ENCODE measurements at regions not wholly inside any gene's neighbourhood (a gene's known extent, or its start where the extent isn't known, plus 50 kb on each side); places are given as distances from the start of the nearest gene placed in this dataset.

GRCh38 chr10:28220811-28221210, 82.1 kb downstream of the MPP7 start:
- Histone ChIP-seq H3K4me1 (ENCODE audit: control insufficient read depth in 4 of 4, insufficient read depth in 4 of 4, low read length in 3 of 4) (no peaks in the 10 kb centered on the region), H3K4me3 (ENCODE audit: low read depth in 1 of 3, low read length in 3 of 3) (no peak overlapping the region), H3K27ac (ENCODE audit: low read depth in 1 of 2, low read length in 2 of 2) (no peak overlapping the region), H3K9ac (ENCODE audit: low read depth in 1 of 2, low read length in 2 of 2) (no peak overlapping the region), H3K27me3 (ENCODE audit: control insufficient read depth in 4 of 4, insufficient read depth in 4 of 4, low read length in 3 of 4) (no peaks in the 10 kb centered on the region), H3K36me3 (ENCODE audit: control insufficient read depth in 4 of 4, insufficient read depth in 3 of 4, low read depth in 1 of 4, low read length in 3 of 4) (no peaks in the 10 kb centered on the region), H3K9me3 (ENCODE audit: control insufficient read depth in 4 of 4, low read length in 3 of 4) (no peaks in the 10 kb centered on the region)
- 85% methylated on average over 5 of the region's 5 CpGs for WGBS
- no peak for DNase-seq (ENCODE audit: low spot score)
- no peak for TF ChIP-seq GABPA (IDR thresholded peaks at IDR 0.05 in 1 of 2, conservative IDR thresholded peaks at IDR 0.05 in 1 of 2)
- TF ChIP-seq NR2F2 (IDR thresholded peaks at IDR 0.05) = no peak
- TF ChIP-seq FOXA1 (IDR thresholded peaks at IDR 0.05) = no peak
- no peak for TF ChIP-seq CTCF (IDR thresholded peaks at IDR 0.05; ENCODE audit: low read depth, low read length, missing input control)
- no peak for TF ChIP-seq REST (IDR thresholded peaks at IDR 0.05)
- TF ChIP-seq, protein P1, sequence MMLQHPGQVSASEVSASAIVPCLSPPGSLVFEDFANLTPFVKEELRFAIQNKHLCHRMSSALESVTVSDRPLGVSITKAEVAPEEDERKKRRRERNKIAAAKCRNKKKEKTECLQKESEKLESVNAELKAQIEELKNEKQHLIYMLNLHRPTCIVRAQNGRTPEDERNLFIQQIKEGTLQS (IDR thresholded peaks at IDR 0.05) = no peak
- no peak for TF ChIP-seq EGR1 (IDR thresholded peaks at IDR 0.05; ENCODE audit: low read depth in 2 of 2)
- no peak for TF ChIP-seq HNF4A (conservative IDR thresholded peaks at IDR 0.05)
- no peak for TF ChIP-seq RXRA (IDR thresholded peaks at IDR 0.05)
- no peak for TF ChIP-seq JUND (IDR thresholded peaks at IDR 0.05)
- TF ChIP-seq TAF1 (conservative IDR thresholded peaks at IDR 0.05) = no peak
- TF ChIP-seq RAD21 (IDR thresholded peaks at IDR 0.05) = no peak
- TF ChIP-seq FOXA2 (IDR thresholded peaks at IDR 0.05) = no peak

GRCh38 chr10:28219251-28219650, 83.6 kb downstream of the MPP7 start:
- Histone ChIP-seq H3K4me3 (ENCODE audit: low read depth in 1 of 3, low read length in 3 of 3) (no peak overlapping the region), H3K9me3 (ENCODE audit: control insufficient read depth in 4 of 4, low read length in 3 of 4) (no peaks in the 10 kb centered on the region), H3K27me3 (ENCODE audit: control insufficient read depth in 4 of 4, insufficient read depth in 4 of 4, low read length in 3 of 4) (no peaks in the 10 kb centered on the region), H3K27ac (ENCODE audit: low read depth in 1 of 2, low read length in 2 of 2) (no peak overlapping the region), H3K36me3 (ENCODE audit: control insufficient read depth in 4 of 4, insufficient read depth in 3 of 4, low read depth in 1 of 4, low read length in 3 of 4) (no peaks in the 10 kb centered on the region), H3K4me1 (ENCODE audit: control insufficient read depth in 4 of 4, insufficient read depth in 4 of 4, low read length in 3 of 4) (no peaks in the 10 kb centered on the region), H3K9ac (ENCODE audit: low read depth in 1 of 2, low read length in 2 of 2) (no peak overlapping the region)
- WGBS = 92% methylated on average over 3 of the region's 3 CpGs
- TF ChIP-seq JUND (IDR thresholded peaks at IDR 0.05) (no peak), TAF1 (conservative IDR thresholded peaks at IDR 0.05) (no peak), CTCF (IDR thresholded peaks at IDR 0.05; ENCODE audit: low read depth, low read length, missing input control) (no peak), ZBTB33 (IDR thresholded peaks at IDR 0.05) (no peak), GABPA (IDR thresholded peaks at IDR 0.05 in 1 of 2, conservative IDR thresholded peaks at IDR 0.05 in 1 of 2) (no peak)
- TF ChIP-seq, protein P1 (IDR thresholded peaks at IDR 0.05) = no peak
- TF ChIP-seq, protein P2, sequence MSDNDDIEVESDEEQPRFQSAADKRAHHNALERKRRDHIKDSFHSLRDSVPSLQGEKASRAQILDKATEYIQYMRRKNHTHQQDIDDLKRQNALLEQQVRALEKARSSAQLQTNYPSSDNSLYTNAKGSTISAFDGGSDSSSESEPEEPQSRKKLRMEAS (IDR thresholded peaks at IDR 0.05) = no peak
- no peak for DNase-seq (ENCODE audit: low spot score)

Measured in liver (tissue), 8 donors.